DND-41 (cell line): ENCODE measurements at regions not wholly inside any gene's neighbourhood (a gene's known extent, or its start where the extent isn't known, plus 50 kb on each side); places are given as distances from the start of the nearest gene placed in this dataset.

ENCODE experiments used
- EZH2 ChIP-seq: IDR thresholded peaks from 3 replicates; pipeline ENCODE4 v1.6.1; 2012; ENCODE audit warnings: borderline replicate concordance, low read depth, mild to moderate bottlenecking, moderate library complexity, low read length, inconsistent platforms; ENCODE audit not compliant: severe bottlenecking
- TF ChIP-seq, protein P1 (sequence below): IDR thresholded peaks from 2 replicates; pipeline ENCODE4 v1.5.1; 2012; ENCODE audit warnings: borderline replicate concordance, low read length, moderate library complexity, mild to moderate bottlenecking; ENCODE audit not compliant: poor library complexity, severe bottlenecking; ENCODE audit errors: extremely low read depth

DNA sequence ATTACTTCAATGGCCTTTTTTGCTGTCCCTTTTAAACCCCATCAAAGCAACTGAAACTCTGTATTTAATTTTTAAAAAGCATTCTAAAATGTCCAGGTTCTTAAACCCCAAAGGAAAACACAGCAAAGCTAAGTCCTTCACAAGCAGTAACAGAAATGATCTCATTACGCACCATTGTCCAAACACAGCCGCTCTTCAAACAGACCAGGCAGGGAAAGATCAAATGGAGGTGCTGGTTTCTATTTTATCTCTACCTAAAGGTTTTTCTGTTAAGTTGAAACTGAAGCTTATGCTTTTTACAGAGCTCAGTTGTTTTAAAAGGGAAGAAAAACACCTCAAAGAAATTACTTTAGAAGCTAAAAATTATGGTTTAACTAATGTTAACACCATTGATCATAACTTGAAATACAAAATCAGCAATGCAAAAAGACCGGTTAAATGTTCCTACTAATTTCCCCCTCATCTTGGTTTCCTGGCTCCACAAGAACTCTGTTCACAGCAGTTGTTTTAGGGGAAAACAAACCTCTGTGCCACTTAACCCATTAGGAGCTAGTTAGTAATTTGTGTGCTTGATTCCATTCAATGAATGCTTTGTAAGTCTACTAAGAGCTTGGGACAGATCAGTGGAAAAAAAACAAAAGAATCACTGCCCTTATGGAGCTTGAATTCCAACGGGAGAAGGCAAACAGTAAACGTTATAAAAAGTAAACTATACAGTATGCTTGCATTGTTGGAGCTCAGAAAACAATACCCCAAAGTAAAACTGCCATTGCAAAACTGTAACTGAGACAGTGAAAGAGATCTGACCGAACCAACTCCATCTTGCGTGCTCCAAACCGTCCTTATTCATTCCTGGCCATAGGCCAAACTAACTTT is 87.4 kb downstream of the CD24 start:
- TF ChIP-seq, protein P1, sequence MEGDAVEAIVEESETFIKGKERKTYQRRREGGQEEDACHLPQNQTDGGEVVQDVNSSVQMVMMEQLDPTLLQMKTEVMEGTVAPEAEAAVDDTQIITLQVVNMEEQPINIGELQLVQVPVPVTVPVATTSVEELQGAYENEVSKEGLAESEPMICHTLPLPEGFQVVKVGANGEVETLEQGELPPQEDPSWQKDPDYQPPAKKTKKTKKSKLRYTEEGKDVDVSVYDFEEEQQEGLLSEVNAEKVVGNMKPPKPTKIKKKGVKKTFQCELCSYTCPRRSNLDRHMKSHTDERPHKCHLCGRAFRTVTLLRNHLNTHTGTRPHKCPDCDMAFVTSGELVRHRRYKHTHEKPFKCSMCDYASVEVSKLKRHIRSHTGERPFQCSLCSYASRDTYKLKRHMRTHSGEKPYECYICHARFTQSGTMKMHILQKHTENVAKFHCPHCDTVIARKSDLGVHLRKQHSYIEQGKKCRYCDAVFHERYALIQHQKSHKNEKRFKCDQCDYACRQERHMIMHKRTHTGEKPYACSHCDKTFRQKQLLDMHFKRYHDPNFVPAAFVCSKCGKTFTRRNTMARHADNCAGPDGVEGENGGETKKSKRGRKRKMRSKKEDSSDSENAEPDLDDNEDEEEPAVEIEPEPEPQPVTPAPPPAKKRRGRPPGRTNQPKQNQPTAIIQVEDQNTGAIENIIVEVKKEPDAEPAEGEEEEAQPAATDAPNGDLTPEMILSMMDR, result no peak
- no peak for TF ChIP-seq EZH2
